Suppressor macrophage (primary cell): ENCODE measurements at regions not wholly inside any gene's neighbourhood (a gene's known extent, or its start where the extent isn't known, plus 50 kb on each side); places are given as distances from the start of the nearest gene placed in this dataset.

ENCODE experiments used
- DNase-seq, 4 experiments: peaks; one replicate each; pipeline ENCODE4 v3.0.0-alpha.2; 2020 to 2022

DNA sequence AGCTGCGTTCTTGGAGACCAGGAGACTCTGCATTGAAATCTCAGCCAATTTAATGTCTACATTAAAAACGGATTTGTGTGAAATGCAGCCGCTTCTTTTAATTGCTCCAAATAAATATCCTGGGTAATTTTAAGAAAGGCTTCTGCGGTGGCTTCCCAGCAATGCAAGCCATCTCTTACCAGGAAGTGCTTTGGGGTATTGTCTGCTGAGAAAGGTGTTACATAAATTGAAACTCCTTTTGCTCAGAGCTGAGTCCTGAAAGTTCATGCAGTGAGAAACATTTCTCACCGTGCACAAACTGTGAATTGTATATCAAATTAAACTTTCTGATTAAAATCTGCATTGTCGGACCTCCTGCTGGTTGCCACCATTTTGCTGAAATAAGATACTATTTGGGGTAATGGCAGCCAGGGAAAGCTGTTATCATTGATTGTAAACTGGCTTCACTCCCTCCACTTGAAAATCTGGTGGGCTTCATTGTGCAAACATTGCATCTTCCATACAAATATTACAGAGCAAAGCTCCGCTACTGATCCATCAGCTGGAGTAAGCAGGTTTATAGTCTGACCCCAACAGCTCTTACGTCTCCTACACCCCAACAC lies 59.5 kb downstream of the ZIC5 start:
- no peak for DNase-seq

GRCh38 chr13:99911069-99911964 lies 60.2 kb downstream of the ZIC5 start:
- DNase-seq, result no peak

GRCh38 chr13:99909836-99910619 lies 61.5 kb downstream of the ZIC5 start:
- no peak for DNase-seq

- DNase-seq, result no peak
Measured at GRCh38 chr13:99909097-99909835, 62.3 kb downstream of the ZIC5 start.

DNA sequence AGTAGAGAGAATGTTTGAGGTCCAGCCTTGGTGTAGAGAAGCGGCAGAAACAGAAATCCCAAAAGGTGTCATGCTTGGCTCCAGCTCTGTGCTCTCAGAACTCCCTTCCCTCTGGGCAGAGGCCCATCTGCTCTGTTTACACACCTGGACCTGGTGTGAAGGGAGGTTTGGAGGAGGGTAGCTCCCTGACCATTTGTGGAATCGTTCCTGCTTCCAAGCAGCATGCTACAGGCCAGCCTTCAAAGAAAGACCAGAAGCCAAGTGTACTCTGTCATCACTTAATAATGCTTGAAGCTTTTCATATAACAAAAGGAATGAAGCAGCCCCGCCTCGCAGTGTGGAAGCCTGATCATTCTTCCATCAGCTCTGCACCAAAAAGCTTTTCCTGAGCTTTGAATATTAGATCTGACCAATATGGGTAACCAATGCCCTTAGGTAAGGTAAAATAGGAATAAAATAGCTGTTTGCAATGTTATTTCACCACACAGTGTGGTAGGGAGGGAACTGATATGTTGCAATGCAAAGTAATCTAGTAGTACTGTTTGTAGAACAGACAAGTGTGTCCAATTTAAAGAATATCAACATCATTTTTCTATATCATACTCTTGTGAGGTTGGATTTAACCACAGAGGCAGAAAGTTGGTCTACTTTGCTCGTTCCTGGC lies 63.3 kb downstream of the ZIC5 start:
- DNase-seq, result no peak

DNA sequence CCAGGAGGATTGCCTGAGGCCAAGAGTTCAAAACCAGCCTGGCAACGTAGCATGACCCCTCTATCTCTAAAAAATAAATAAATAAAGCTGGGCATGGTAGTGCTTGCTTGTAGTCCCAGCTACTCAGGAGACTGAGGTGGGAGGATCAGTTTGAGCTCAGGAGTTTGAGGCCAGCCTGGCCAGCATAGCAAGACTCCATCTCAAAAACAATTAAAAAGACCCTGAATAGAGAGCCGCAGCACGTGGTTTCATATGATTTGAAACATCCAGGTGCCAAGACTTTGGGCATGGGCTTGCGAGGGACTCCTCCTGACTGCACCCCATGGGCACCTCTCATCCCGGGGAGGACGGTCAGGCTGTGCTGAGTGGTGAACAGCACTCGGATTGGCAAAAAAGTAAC lies 63.9 kb downstream of the ZIC5 start:
- no peak for DNase-seq

- DNase-seq, result no peak
Measured at GRCh38 chr13:99907038-99907437, 64.5 kb downstream of the ZIC5 start.

DNA sequence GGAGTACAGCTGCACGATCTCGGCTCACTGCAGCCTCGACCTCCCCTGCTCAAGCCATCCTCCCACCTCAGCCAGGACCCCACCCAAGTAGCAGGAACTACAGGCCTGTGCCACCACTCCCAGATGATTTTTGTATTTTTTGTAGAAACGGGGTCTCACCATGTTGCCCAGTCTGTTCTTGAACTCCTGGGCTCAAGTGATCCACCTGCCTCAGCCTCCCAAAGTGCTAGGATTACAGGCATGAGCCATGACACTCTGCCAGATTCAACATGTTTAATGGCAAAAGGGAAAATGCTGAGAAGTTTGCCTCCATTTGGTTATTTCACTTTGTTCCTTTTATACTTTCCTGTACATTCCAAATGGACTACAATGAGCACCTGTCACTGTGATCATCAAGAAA lies 65.8 kb downstream of the ZIC5 start:
- DNase-seq, result no peak

GRCh38 chr13:99905224-99905623 lies 66.3 kb downstream of the ZIC5 start:
- DNase-seq, result peak in 3 of 4 experiments; percentile 16 to 24 (median 21)

DNA sequence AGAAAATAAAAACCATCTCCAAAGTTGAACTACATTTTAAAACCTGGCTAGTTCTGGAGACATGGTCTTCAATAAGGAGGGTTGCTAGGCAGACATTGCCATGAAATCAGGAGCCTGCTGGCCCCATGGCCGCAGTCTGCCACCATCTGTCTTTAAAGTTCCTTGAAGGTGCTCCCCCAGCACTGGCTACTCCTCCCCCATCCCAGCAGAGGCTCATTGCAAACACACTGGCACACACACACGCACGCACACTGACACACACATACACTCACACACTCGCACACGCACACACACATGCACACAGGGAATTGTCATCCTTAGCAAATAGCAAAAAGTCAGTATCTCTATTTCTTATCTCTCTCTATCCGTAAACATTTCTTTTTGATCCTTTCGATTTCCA lies 68.4 kb downstream of the ZIC5 start:
- no peak for DNase-seq

- no peak for DNase-seq
Measured at GRCh38 chr13:99902657-99903056, 68.9 kb downstream of the ZIC5 start.

DNA sequence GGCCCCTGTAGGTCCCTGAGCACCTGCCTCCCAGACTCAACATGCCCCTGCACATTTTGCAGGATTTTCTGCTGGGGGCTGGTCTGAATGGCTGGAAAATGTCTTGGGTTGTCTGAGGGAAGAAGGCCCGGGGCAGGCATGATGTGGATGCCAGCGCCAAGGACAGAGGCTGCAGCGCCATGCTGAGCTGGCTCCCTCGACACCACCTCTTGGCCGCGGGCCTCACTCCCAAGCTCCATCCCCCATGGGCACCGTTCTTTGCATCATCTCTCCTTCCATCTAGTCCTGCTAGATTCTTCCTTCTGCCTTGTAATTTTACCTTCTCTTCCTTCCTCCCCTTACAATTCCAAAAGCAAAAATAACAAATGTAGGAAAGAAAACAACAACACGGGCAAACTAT lies 70.6 kb downstream of the ZIC5 start:
- DNase-seq, result no peak

GRCh38 chr13:99898421-99898820 lies 73.1 kb downstream of the ZIC5 start:
- no peak for DNase-seq

- DNase-seq, result no peak
Measured at GRCh38 chr13:99897076-99897440, 74.5 kb downstream of the ZIC5 start.

GRCh38 chr13:99896369-99897075 lies 75.0 kb downstream of the ZIC5 start:
- DNase-seq, result no peak

- peak in 2 of 4 experiments; percentile 5 to 15 for DNase-seq
Measured at GRCh38 chr13:99895444-99896368, 75.9 kb downstream of the ZIC5 start.

DNA sequence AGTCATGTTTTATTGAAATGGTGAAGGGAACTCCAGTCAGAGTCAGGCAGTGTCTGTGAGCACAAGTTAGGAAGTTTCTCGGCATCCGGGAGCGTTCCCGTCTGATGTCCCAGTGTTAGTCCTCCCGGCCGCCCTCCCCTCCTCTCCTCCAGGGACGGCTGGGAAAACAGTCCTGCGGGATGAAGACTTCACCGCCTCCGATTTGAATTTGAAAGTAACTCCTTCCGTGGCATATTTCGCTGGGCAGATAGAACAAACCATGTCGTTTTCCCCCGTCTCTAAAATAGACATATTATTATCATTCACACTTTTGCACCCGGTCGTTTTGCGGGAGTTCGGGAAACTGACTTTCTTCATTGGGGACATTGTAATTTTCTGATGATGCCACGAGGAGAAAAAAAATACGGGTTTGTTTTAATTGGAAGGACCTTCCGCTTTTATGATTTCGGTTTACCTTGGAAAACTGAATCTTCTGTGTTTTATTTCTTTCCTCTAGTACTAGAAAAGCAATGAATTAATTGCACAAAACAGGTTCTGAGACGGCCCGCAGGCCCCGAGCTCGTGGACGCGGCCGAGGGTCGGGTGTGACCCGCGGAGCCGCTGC lies 76.6 kb downstream of the ZIC5 start:
- DNase-seq, result peak in 1 of 4 experiments; percentile 4

GRCh38 chr13:99894105-99894839 lies 77.3 kb downstream of the ZIC5 start:
- no peak for DNase-seq

DNA sequence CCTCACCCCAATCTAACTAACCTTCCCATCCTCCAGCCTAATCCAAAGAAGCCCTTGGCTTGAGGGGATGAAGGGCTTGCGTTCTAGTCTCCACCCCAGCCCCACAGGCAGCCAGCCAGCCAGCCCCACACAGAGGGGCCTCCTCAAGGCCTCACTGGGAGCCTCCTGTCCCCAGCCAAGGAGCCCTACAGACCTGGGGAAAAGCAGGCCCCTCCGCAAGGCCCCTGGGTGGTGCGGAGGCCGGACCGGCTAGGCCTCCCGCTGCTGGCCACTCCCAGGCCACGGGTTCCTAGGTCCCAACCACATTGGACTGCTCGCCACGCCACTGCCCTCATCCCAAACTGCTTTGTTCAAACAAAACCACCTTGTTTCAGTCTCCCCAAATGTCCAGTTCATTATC lies 78.0 kb downstream of the ZIC5 start:
- DNase-seq, result no peak
